GM12865 (cell line): ENCODE measurements at regions not wholly inside any gene's neighbourhood (a gene's known extent, or its start where the extent isn't known, plus 50 kb on each side); places are given as distances from the start of the nearest gene placed in this dataset.

Source experiments
- DNase-seq: peaks from one replicate; pipeline ENCODE4 v3.0.0; 2010; ENCODE audit warnings: low read depth
- H3K4me3 ChIP-seq: 2 replicates; pipeline ENCODE4 v1.5.1; 2011; ENCODE audit warnings: mild to moderate bottlenecking, low read depth, low read length, control low read depth
- TF ChIP-seq, protein P1 (sequence below): IDR thresholded peaks from 2 replicates; pipeline ENCODE4 v1.5.1; 2011; ENCODE audit warnings: low read length, control low read depth, low read depth, inconsistent platforms; ENCODE audit not compliant: insufficient read depth; ENCODE audit errors: missing control alignments

- TF ChIP-seq, protein P1, sequence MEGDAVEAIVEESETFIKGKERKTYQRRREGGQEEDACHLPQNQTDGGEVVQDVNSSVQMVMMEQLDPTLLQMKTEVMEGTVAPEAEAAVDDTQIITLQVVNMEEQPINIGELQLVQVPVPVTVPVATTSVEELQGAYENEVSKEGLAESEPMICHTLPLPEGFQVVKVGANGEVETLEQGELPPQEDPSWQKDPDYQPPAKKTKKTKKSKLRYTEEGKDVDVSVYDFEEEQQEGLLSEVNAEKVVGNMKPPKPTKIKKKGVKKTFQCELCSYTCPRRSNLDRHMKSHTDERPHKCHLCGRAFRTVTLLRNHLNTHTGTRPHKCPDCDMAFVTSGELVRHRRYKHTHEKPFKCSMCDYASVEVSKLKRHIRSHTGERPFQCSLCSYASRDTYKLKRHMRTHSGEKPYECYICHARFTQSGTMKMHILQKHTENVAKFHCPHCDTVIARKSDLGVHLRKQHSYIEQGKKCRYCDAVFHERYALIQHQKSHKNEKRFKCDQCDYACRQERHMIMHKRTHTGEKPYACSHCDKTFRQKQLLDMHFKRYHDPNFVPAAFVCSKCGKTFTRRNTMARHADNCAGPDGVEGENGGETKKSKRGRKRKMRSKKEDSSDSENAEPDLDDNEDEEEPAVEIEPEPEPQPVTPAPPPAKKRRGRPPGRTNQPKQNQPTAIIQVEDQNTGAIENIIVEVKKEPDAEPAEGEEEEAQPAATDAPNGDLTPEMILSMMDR, result no peak
- no peak overlapping the region for H3K4me3 ChIP-seq
- no peak for DNase-seq
Measured at GRCh38 chr16:31697744-31698125, 170.0 kb downstream of the AHSP start.

- TF ChIP-seq, protein P1, result no peak
- no peak for DNase-seq
- H3K4me3 ChIP-seq, result no peak overlapping the region
Measured at GRCh38 chr16:31698901-31699300, 171.2 kb downstream of the AHSP start.

DNA sequence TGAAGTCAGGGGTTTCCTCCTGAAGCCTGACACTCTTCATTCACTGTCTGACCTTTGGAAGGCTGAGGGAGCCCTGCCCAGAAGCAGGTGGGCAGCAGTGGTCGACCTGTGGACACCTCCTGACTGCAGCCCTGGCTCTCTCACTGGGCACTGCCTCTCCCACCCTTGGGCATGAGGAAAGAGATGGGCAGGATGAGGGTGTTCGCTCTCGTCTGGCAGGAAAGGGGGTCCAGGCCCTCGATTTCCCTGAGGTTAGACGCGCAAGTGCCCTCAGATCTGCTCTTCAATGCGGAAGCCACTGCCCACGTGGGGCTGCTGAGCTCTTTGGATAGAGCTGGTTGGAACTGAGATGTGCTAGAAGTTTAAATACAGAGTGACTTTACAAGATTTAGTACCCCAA is 171.9 kb downstream of the AHSP start:
- TF ChIP-seq, protein P1, result no peak
- no peak overlapping the region for H3K4me3 ChIP-seq
- no peak for DNase-seq

DNA sequence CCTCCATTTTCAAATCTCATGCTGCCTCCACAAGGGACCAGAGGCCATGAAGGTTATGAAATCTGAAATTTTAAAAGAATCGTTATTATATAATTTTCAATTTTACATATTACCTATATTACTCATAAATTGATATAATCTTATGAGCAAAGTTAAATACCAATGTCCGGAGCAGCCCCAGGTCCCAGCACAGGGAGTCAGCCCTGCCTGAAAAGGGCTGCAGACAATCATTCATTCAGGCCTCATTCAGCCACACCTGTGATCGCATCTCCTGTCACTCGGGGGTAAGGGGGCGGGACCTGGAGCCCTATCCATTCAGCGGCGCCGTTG is 172.5 kb downstream of the AHSP start:
- DNase-seq, result no peak
- H3K4me3 ChIP-seq, result peak overlapping the region; percentile 97
- TF ChIP-seq, protein P1, result no peak

DNA sequence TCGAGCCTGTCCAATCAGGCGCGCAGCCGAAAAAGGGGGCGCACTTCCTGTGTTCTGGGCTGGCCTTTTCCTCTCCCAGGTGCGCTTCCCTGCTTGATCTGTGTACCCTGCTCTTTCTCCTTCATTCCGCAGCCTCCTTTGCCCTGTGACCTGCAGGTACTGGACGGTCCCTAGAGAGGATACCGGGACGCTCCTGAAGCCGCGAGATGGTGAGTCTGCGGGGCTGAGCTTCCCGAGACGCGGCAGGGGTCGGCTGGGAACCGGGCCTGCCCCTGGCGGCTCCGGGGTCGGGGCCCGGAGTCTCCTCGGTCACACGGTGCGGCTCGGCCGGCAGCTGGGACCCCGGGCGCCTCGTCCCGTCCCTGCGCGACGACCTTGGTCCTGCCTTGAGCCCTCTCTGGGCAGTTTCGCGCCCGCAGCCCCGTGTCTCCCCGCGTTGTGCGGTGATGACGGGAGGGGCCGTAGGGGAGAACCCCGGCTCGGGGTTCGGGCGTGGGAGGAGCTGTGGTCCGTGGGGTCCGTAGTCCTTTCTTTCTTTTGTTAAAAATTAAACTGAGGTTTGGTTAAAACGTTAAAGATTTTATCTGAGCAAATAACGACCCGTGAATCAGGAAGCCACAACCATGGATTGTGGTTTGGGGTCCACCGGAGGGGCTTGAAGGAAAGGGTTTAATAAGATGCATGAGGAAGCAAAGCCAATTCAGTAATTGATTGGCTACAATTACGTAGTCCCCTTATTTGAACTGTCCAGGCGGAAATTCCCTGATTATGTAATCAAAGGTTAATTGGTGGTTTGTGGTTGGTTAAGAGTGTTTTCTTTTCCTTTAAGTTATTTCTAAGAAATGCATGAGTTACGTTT is 172.8 kb upstream of the ZNF267 start:
- H3K4me3 ChIP-seq, result peak overlapping the region; percentile 97
- TF ChIP-seq, protein P1, result no peak
- DNase-seq, result peak; percentile 92

DNA sequence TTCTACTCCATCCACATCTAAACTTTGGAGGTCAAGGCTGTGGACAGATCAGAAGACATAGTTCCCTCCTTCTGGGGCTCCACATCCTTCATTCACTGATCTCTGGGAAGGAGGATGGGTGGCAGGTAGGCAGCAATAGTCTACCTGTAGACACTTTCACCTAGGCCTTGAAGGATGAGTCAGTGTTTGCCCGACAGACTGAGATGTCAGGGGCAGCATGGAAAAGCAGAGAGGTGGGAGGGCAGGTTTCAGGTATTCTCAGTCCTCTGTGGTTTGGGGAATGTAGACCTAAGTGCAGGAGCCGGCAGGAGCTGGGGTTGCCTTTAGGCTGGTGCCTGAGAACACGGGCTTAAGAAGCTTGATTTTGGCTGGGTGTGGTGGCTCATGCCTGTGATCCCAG is 171.9 kb upstream of the ZNF267 start:
- H3K4me3 ChIP-seq, result peak overlapping the region; percentile 97
- no peak for DNase-seq
- TF ChIP-seq, protein P1, result no peak

GRCh38 chr16:31702796-31703195 is 170.8 kb upstream of the ZNF267 start:
- DNase-seq, result no peak
- TF ChIP-seq, protein P1, result no peak
- no peak overlapping the region for H3K4me3 ChIP-seq
